ENCODE measurements at regions not wholly inside any gene's neighbourhood (a gene's known extent, or its start where the extent isn't known, plus 50 kb on each side); places are given as distances from the start of the nearest gene placed in this dataset.
"Not testable (repeated sequence)": the region's sequence is repeated elsewhere in the genome, so short reads cannot be mapped to it uniquely, and the experiment has no call there.

GRCh38 chr19:20272627-20273010 lies 105.6 kb downstream of the ZNF486 start:
- TF ChIP-seq POLR2AphosphoS5, CTCF (IDR thresholded peaks at IDR 0.05): not testable (repeated sequence)

All from transverse colon (tissue), 4 donors.